Right renal pelvis (tissue), 4 donors: ENCODE measurements at regions not wholly inside any gene's neighbourhood (a gene's known extent, or its start where the extent isn't known, plus 50 kb on each side); places are given as distances from the start of the nearest gene placed in this dataset.

Source experiments
- DNase-seq, 4 donors: peaks; one replicate each; pipeline ENCODE4 v3.0.0-alpha.2; 2013; ENCODE audit warnings: low read depth in 4 of 4, low spot score in 3 of 4, missing footprints in 1 of 4

DNA sequence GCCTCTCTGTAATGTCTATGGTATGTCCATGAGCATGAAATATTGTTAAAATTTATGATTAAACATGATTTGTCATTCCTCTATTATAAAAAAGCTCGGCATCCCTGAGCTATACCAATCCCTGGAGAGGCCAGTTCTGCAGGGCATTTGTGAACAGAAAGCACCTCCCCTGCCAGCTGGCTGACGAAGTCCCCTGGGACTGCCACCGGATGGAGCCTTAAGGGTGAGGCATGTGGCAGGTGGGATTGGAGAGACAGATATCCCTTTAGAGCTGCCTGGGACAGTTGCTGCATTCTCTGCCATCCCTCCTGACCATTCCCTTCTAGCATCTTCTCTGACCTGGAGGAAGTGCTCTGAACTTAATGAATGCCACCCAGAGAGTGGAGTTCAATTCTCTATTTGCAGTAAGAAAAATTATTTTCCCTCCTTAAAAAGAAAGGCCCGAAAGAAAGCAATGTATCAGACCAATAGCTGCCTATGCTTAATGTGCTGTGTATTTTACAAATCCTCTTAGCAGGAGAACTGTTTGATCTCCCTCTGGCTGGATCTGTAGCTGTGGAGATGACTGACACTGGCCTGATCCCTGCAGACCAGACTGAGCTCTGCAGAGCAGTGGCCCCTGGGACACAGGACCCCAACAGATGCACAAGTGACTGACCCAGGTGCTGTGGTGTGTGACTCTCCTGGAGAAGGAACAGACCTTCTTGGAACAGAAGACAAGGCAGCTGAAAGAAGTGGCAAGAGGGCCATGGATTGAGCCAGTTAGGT is 219.0 kb upstream of the NAV2 start:
- no peak for DNase-seq

DNA sequence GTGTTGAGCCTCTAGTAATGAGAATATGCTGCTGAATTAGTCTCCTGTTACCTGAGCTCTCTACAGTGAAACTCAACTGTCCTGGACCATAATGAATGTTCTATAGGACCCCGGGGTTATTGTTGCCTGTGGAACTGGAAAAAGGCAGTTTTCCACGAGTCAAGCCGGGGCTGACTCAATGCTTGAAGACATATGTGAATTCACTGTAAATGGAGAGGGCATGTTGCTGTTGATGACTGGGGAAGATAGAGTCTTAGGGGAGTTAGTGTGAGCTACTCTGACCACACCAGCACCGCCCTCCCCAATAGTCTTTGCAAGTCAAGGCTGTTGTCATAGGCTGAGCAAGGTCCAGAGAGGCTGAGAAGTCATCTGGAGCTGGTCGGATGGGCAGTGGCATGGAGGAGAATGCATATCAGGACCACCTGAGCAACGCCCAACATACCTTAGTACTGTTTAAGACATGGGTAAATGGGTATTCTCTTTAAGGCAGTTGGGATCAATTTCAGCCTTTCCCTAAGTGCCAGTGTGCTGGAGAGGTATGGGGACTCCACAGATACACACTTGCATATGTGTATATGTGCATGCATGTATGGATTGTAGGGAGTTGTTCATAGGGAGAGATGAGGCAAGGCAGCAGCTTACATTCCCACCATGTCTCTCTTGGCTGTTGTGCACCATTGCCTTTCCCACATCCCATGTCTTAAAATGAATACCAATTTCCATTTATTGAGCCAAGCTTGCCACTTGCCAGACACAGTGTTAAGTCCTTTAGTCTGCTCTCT is 230.1 kb upstream of the NAV2 start:
- DNase-seq = no peak

DNA sequence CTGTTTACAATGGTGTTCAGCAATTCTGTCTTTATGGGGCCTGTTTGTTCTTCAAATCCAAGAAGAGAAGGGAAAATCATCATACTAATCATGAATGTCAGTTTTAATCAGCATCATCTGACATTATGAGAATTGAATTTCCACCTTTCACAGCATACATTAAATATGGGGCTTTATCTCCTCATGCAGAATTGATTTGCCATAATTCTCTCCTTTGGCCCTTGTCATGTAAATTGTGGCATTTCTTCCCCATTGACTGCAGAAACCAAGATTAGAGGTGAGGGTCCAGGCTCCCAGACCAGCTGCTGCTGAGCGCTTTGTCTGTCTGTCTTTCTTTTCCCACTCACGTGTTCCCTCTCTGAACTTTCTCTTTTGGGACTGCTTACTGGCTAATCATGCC is 232.1 kb upstream of the NAV2 start:
- no peak for DNase-seq

DNA sequence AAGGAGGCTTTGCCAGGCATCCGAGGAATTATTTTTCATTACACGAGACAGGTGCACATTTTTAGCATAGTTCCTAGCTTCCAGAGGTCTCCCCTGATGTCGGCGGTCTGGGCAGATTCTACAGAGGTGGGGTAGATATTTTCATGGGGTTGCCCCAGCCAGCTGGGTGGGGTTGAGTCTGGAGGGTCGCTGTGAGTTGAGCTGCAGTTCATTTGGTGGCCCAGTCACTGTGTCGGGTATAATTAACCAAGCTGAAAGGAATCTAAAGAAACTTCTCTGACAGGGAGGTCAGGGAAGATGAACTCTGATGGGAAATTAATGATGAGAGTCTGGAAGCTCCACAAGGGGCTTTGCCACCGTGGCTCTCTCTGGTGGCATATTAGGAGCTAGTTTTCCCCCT is 233.7 kb upstream of the NAV2 start:
- no peak for DNase-seq

DNA sequence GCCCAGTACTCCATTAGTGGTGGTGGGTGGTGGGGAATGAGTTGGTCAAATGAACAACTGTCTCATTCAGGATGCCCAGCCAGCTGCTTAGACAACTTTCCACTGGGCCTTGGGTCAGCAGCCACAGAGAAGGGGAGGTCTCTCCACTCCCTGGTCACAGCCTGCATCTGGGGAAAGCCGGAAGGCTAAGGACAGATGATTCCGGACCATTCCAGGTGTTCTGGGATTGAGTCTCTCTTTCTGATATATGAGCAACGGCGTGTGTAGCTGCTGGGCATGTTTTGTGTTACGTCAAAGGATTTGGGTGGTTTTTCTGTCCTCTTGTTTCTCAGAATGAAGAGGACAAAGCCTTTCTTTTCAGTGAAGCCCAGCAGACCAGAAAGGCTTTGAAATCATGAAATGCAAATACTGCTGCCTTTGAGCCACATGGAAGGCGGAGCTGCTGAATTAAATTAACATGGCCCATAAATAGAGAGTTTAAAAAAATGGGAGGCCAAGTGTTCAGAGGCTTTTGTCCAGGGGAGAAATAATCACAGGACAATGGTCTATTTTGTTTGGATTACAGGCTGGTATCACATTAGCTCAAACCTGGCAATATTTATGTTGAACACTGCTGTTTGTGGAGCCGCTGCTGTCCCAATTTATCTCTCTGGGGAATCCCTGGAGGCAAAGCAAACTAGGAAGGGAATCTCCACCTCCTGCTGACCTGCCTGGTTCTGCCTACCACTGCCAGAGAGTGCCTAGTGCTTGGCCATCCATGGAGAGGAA is 234.4 kb upstream of the E2F8 start:
- no peak for DNase-seq

DNA sequence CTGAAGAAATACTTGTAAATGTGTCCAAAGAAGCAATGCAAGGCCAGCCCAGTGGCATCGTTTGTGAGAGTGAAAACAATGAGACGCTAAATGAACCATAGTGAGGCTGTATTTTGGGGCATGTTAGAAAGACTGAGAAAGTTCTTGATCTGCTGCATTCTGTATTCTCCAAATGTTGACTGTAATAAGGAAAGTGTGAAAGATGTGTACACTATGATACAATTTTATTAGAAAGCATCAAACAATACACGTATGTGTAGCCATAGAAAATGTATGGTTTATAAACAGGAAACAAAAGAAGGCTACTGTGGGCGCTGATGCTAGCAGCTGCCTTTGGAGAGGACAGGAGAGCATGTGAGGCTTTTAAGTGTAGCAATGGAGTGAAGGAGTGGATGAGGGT is 233.5 kb upstream of the E2F8 start:
- DNase-seq = no peak

DNA sequence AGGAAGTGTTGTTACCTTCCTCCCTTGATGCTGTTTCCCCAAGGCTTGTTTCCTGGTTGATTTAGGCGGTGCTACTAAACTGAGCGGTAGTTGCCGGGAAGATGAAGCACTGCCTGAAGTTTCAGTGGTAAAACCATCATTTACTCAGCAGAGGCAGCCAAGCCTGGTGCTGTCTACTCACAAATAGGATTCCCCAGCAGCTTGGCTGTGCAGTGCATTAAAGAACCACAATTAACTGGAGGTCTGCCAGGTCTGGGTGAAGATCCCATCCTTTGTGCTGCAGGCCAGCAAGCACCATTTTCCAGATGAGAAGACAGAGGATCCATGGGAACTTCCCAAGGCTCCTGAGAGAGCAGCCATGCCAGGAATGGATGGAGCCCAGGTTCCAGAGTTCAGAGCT is 231.9 kb upstream of the E2F8 start:
- DNase-seq = no peak

DNA sequence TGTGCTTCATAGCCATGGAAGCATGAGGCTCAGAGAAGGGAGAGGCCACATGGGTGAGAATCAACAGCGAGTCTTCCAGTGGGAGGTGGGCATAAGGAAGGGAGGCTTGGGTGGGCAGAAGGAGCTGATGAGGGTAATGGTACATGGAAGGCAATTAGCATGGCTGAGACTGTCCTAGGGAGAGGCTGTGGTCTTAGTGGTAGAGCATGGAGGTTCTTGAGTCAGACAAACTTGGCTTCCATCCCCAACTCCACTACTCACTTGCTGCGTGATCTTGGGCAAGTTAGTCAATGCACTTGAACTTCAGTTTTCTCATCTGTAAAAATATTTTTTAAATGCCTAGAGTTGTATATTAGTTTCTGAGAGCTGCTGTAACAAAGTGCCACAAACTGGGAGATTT is 227.2 kb upstream of the E2F8 start:
- no peak for DNase-seq

DNA sequence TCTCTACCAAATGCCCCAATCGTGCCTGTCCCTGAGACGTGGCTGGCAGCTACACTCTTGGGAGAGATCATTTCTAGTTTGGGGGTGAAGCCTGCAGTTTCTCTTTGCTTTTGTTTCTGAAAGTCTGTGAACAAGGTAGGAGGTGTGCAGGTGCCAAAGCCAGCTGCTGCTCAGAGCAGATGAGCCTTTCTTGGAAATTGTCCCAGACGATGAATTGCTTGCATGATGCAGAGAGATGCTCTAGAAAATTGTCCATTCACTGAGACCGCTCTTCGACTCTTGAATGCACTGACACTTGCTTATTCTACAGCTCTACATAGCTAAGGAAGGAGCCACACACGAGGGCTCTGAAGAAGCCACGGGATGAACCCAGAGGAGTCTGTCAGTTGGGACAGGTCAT is 225.6 kb upstream of the E2F8 start:
- DNase-seq = no peak

DNA sequence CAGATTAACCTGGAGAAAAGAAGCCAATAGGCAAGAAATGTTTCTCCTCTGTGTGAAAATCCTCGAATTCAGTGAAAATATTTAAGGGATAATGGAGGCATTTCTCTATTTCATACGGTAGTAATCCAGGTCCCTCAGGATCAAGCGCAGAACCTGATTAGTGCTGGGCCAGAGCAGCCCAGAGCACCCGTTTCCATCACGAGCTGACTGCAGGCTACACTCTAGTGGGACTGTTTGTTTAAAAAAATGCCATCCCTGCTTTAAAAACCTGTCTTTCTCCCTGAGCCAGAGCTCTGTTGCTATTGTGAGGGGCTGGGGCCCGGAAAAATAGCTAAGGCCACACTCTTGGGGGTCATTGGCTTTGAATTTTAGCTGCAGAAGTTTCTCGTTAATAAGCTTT is 223.2 kb upstream of the E2F8 start:
- no peak for DNase-seq

DNA sequence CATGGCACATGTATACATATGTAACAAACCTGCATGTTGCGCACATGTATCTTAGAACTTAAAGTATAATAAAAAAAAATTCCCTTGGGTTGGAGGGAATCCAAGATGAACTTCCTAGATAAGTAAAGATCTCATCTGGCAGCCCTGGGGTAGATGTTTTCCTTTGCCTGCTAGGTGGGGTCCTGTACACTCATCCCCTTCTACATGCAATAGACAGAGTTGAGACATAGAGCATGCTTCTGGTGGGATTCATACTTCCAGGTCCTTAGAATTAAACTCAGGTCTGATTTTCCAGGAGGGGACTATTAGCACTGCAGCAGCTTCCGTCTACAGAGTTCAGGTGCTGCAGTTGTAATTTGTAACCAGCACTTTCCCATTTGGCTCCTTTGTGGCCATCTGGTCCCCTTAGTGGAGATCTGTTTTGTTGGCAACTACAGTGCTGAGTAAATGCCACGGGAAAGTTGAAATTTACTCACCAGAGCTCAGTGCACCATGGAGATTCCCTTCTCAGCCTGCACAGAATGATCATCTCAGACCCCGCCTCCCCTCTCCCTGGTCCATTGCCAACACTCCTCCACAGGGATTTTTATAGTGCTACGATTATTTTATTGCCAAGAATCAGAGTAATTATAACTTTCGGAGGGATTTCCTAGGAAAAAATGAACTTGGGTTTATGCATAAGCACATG is 220.1 kb upstream of the E2F8 start:
- DNase-seq = no peak

DNA sequence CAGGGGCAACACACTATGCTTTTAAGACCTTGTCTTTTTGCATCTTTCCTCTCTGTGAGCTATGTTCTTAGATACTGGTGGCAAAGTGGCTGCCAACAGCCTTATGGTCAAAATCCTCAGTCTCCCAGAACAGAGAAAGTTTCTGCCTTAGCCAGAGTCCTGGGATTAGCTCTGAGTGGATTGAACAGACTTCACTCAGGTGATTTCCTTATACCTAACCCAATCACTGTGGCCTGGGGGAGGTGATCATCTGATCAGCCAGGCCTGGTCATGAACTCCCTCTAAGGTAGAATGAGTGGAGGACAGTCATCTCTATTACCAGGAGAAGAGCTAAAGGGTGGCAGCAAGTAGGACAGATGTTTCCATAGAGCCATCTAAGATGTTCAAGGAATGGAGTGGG is 218.5 kb upstream of the E2F8 start:
- DNase-seq = no peak

DNA sequence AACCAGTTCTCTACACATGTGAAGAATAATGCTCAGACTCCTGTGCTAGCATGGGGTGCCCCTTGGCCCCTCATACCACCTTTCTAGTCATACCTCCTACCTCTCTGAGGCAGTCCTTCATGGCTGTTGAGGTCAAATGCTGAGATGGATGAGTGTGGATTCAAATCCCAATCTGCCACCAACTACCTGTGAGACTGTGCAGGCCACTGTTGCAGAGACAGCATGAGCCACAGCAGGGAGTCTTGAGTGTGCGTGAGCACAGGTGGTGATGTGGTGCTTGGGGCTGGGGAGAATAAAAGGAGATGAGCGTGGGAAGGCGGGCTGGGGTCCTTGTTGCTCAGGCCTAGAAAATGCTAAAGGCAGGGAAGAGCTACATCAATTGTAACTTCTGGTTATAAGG is 218.0 kb upstream of the E2F8 start:
- no peak for DNase-seq

DNA sequence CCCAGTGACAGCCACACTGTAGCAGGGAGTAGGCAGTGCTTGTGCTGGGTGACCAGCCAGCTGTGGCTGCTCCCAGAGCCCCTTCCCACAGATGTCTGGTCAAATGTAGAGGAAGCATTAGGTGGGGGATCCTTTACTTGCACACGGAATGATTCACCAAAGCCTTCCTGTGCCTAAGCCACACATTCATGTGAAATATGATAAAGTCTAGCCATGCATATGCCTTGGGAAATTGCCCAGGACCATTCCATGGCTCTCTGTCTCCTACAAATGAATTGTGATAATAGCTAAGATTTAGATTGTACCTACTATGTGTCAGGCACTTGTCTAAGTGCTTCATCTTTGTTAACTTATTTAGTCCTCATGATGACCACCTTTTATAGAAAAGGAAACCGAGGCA is 217.5 kb upstream of the E2F8 start:
- no peak for DNase-seq

DNA sequence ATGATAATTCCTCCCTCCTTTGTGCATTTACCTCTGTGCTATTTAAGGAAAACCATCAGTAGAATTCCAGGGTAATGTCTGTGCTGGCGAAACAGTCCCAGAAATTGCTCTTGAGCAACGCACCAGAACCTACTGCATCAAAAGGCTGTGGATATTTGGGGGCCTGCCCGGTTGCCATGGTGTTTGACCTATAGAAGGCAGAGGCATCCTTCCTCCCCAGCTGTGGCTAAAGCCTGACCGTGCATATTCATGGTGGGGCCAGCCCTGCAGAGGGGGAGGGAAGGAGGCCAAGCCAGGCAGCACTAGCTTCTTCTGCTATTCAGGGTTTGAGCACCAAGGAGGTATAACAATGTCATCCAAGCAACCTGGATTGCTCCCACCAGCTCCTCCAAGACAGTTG is 215.0 kb upstream of the E2F8 start:
- DNase-seq = no peak

DNA sequence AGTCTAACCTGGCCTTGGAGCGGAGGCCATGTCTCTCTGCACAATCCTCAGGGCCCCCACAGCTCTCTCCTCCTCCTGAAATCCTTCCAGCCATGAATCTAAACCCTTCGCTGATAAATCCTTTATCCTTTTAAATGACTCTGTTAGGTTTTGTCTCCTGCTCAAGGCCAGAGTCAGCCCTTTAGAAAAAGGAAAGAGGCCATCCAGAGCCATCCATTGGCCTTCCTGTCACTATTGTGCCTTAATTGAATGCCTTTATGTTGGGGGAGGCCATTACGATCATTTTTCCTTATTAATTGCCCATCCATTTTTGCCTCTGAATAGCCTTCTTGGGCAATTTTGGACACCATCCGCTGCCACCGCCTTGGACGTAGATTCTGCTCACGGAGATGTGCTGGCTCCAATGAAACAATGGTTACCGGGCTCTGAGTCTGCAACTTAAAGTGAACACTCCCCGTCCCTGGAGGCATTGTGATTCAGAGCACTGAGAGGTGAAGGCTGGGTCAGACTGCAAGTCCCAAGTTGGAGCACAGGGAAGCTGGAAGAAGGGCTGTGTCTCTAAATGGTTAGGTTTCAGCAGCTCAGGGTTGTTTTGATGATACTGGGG is 213.0 kb upstream of the E2F8 start:
- no peak for DNase-seq

DNA sequence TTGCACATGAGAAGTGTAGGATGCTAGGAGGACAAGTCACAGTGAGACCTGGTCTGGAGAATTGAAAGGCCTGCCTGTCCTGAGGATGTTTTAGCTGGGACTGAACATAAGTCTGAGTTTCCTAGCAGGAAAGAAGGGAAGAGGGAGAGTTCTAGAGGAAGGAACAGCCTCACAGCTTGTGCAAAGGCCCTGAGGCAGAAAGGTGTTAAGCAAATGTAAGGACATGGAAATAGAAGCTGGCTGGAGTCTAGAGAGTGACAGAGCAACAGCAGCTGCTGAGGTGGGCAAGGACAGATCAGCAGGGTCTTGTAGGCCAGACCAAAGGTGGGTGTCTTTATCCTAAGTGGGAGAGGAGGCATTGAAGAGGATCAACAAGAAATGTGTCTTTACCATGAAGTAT is 210.9 kb upstream of the E2F8 start:
- DNase-seq = no peak

DNA sequence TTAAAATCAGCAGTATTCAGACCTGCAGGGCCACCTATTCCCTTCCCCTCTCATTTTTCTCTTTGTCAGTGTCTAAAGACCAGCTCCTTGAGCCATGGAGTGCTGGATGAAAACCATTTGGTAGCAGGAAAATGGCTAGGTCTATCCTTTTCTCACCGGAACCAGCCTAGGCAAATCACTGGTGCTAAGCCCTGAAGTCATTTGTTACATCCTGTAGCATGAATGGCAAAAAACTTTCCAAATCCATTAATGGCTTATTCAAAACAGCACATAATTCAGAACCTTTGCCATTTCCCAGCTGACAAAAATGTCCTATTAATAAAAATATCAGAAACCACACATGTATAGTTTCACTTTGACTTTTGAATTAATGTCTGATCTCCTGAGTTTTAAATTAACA is 209.5 kb upstream of the E2F8 start:
- DNase-seq = no peak

DNA sequence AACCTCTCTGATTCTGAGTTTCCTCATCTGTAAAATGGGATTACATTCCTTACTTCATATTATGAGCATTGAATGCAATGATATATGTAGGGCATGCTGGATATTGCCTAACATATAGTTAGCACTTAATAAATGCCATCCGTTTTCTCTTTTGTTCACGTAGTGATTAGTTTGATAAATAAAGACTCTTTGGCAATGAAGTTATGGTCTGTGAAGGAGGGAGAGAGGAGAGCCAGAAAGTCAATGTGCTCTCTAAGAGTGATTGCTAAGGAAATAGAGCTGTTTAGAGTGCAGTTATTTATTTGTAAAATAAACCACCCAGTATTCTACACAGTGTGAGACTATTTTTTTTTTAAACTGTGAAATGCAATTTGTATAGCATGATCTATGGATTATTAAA is 207.9 kb upstream of the E2F8 start:
- no peak for DNase-seq

DNA sequence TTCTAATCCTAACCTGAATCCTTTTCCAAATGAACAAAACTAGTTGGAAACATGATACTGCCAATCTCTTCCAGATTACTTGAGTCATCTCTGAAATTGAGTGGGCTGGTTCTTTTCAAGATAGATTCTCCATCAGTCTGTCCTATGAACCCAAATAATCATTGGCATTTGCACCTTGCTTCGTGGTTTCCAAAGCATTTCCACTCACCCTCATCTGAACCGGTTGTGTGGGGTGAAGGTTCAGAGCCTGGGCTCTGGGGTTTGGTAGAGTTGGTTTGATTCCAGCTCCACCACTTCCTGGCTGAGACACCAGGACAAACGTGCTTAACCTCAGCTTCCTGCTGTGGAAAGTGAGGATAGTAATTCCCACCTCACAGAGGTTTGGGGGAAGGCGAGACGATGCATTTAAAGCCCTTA is 206.4 kb upstream of the E2F8 start:
- DNase-seq = no peak

DNA sequence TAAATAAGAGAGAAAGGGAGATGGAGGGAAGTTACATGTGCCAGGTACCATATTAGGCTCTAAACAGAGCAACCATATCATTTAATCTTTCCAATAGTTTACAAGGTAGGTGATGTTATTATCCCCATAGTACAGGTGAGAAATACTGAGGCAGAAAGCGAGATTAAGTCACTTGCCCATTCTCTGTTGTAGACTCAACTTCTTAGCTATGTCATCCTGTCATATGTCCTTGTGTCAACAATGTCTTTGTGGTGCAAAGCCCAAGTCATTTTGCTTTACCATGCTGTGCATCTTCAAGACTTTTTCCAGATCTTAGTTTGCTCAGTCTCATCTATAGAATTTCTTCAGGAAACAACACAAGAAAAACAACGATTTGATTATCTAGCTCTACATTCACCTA is 205.0 kb upstream of the E2F8 start:
- no peak for DNase-seq
